Left ventricle myocardium inferior (tissue), 1 donor: ENCODE measurements at regions not wholly inside any gene's neighbourhood (a gene's known extent, or its start where the extent isn't known, plus 50 kb on each side); places are given as distances from the start of the nearest gene placed in this dataset.

ENCODE experiments used
- DNase-seq: peaks from one replicate; pipeline ENCODE4 v3.0.0-alpha.2; 2020
- H3K27ac ChIP-seq: fragments of 200-600 bp; replicated peaks from 2 replicates; pipeline ENCODE4 v1.8.0; 2021
- H3K27me3 ChIP-seq: fragments of 200-600 bp; 2 replicates; pipeline ENCODE4 v1.8.0; 2021; ENCODE audit warnings: low read depth
- H3K36me3 ChIP-seq: fragments of 200-600 bp; 2 replicates; pipeline ENCODE4 v1.8.0; 2021
- H3K4me1 ChIP-seq: fragments of 200-600 bp; 2 replicates; pipeline ENCODE4 v1.8.0; 2021
- H3K4me3 ChIP-seq: fragments of 200-600 bp; 2 replicates; pipeline ENCODE4 v1.8.0; 2021; ENCODE audit warnings: mild to moderate bottlenecking, moderate library complexity
- H3K9me3 ChIP-seq: fragments of 200-600 bp; replicated peaks from 2 replicates; pipeline ENCODE4 v1.8.0; 2021
- intact Hi-C: fragments of 100-400 bp; cut with micrococcal nuclease; formaldehyde crosslinking; loops from one replicate; pipeline ENCODE4 v1.11.0; 2022
- TF ChIP-seq, protein P1 (sequence below): fragments of 200-600 bp; IDR thresholded peaks from 2 replicates; pipeline ENCODE4 v1.8.0; 2021; ENCODE audit warnings: antibody characterized with exemption, mild to moderate bottlenecking, borderline replicate concordance
- donor health status: DM: no; HTN: yes; CAD: no; lungs with severe emphysema.

DNA sequence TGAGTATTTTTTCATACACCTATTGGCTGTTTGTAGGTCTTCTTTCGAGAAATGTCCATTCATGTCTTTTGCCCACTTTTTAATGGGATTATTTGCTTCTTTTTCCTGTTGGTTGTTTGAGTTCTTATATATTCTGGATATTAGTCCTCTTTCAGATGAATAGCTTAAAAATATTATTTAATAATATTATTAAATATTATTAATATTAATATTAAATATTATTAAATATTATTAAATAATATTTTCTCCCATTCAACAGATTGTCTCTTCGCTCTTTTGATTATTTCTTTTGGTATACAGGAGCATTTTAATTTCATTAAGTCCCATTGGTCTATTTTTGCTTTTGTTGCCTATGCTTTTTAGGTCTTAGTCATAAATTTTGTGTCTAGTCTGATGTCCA is 361.9 kb downstream of the TSN start:
- no peaks in the 10 kb centered on the region for H3K27me3 ChIP-seq
- TF ChIP-seq, protein P1, sequence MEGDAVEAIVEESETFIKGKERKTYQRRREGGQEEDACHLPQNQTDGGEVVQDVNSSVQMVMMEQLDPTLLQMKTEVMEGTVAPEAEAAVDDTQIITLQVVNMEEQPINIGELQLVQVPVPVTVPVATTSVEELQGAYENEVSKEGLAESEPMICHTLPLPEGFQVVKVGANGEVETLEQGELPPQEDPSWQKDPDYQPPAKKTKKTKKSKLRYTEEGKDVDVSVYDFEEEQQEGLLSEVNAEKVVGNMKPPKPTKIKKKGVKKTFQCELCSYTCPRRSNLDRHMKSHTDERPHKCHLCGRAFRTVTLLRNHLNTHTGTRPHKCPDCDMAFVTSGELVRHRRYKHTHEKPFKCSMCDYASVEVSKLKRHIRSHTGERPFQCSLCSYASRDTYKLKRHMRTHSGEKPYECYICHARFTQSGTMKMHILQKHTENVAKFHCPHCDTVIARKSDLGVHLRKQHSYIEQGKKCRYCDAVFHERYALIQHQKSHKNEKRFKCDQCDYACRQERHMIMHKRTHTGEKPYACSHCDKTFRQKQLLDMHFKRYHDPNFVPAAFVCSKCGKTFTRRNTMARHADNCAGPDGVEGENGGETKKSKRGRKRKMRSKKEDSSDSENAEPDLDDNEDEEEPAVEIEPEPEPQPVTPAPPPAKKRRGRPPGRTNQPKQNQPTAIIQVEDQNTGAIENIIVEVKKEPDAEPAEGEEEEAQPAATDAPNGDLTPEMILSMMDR, result no peak
- intact Hi-C loops, result no loop called here
- H3K4me3 ChIP-seq, result no peak overlapping the region
- no peaks in the 10 kb centered on the region for H3K4me1 ChIP-seq
- no peak overlapping the region for H3K27ac ChIP-seq
- DNase-seq, result no peak
- H3K9me3 ChIP-seq, result peaks cover 22% of the 10 kb centered on the region
- no peaks in the 10 kb centered on the region for H3K36me3 ChIP-seq

GRCh38 chr2:122129399-122129798 is 373.9 kb downstream of the TSN start:
- Histone ChIP-seq H3K27ac (no peak overlapping the region), H3K9me3 (peaks cover 72% of the 10 kb centered on the region), H3K27me3 (no peaks in the 10 kb centered on the region), H3K4me1 (no peaks in the 10 kb centered on the region), H3K4me3 (no peak overlapping the region), H3K36me3 (no peaks in the 10 kb centered on the region)
- DNase-seq, result no peak
- intact Hi-C loops, result no loop called here
- TF ChIP-seq, protein P1, result no peak

GRCh38 chr2:122132147-122132691 is 376.8 kb downstream of the TSN start:
- TF ChIP-seq, protein P1, result no peak
- no peak overlapping the region for H3K27ac ChIP-seq
- H3K4me1 ChIP-seq, result no peaks in the 10 kb centered on the region
- no peak overlapping the region for H3K4me3 ChIP-seq
- H3K36me3 ChIP-seq, result no peaks in the 10 kb centered on the region
- no peak for DNase-seq
- H3K27me3 ChIP-seq, result no peaks in the 10 kb centered on the region
- H3K9me3 ChIP-seq, result peaks cover 45% of the 10 kb centered on the region
- intact Hi-C loops, result no loop called here

DNA sequence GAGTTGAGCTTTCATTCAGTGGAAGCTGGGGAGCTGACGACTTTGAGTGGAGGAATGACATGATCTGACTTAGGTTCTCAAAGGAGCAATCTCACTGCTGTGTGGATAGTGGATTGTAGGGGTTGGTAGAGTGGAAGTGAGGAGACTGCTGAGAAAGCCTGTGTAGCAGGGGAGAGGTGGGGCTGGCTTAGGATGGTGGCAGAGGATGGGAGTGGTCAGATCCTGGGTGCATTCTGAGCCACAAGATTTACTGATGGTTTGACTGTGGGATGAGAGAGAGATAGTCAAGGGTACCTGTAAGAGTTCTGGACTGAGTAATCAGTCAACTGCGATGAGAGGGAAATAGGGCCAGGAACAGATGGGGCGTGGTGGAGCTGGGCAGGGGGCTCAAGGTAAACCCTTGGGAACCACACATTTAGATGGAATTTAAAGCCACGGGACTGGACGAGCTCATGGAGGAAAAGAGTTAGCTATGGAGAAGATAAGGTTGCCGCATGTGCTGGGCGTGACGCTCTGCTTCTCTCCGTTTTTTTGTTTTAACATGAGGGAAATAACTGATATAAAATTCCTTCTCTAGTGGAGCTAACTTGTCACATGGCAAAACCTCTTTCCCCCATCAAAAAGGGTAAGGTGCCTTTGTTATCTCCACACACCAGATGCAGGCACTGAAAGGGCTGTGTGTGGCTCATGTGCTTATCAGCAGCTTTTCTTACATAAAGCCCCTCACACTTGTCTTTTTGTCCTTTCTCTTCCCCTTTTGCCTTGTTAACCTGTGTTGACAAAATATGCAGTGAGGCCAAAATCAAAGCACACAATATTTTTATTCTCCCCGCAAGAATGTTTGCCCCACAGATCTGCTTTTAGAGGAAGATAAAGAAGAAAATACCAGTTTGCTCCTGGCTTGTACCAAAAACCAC is 379.8 kb downstream of the TSN start:
- no peak overlapping the region for H3K4me3 ChIP-seq
- no peak for DNase-seq
- no peaks in the 10 kb centered on the region for H3K4me1 ChIP-seq
- TF ChIP-seq, protein P1, result no peak
- H3K27ac ChIP-seq, result no peak overlapping the region
- H3K27me3 ChIP-seq, result no peaks in the 10 kb centered on the region
- no peaks in the 10 kb centered on the region for H3K36me3 ChIP-seq
- intact Hi-C loops, result no loop called here
- peaks cover 14% of the 10 kb centered on the region for H3K9me3 ChIP-seq

DNA sequence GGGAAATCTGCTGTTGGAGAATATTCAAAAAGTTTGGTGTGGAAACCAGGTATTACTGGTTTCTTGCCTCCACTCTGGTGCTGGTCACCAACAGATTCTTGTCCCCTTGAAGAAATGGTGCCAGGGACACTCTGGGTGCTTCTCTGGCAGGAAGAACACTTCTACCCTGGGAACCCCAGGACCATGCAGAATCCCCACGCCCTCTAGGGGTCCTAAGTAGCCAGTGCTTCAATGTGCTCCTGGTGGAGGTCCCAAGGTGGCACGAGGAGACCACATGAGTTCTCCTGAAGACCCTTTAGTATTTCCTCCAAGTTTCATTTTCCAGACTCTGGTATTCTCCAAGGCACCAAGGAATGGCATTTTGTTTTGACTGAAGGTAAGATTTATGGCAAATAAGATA is 380.6 kb downstream of the TSN start:
- Histone ChIP-seq H3K9me3 (peaks cover 6% of the 10 kb centered on the region), H3K4me3 (no peak overlapping the region), H3K36me3 (no peaks in the 10 kb centered on the region), H3K4me1 (no peaks in the 10 kb centered on the region), H3K27me3 (no peaks in the 10 kb centered on the region), H3K27ac (no peak overlapping the region)
- no peak for DNase-seq
- intact Hi-C loops, result no loop called here
- TF ChIP-seq, protein P1, result peak; percentile 56
